ENCODE measurements at regions not wholly inside any gene's neighbourhood (a gene's known extent, or its start where the extent isn't known, plus 50 kb on each side); places are given as distances from the start of the nearest gene placed in this dataset.

DNA sequence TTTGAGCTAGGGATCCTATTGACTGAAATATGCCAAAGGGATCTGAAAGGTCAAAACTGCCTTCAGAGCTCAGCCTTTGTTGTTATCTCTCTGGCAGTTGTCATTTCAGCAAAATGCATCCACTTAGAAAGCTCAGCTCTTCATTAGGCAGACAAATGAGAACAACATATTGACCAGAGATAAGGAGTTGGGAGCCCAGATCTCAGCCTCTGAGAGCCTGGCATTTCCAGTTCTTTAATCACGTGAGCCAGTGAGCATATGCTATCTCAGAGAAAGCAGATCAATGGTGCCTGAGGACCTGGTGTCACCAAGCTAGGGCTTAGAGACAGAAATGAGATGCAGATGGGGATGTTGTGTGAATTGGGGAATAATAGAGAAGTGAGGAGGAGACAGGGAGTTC, 101.1 kb downstream of the DAD1 start:
- Histone ChIP-seq H3K27ac (replicated peaks) (no peak overlapping the region), H3K27me3 (ENCODE audit: insufficient read depth, poor library complexity, severe bottlenecking) (no peaks in the 10 kb centered on the region), H3K4me3 (replicated peaks; ENCODE audit: insufficient read depth, low read length) (no peak overlapping the region)
- no peak for DNase-seq (ENCODE audit: low read depth in 1 of 2, low spot score in 1 of 2)
- TF ChIP-seq POLR2AphosphoS5 (IDR thresholded peaks at IDR 0.05; ENCODE audit: low read depth) (no peak), GABPA (IDR thresholded peaks at IDR 0.05; ENCODE audit: low read depth) (no peak), REST (IDR thresholded peaks at IDR 0.05; ENCODE audit: insufficient replicate concordance, low read depth) (no peak), SPI1 (IDR thresholded peaks at IDR 0.05; ENCODE audit: borderline replicate concordance, low read depth) (no peak)
- TF ChIP-seq, protein P1, sequence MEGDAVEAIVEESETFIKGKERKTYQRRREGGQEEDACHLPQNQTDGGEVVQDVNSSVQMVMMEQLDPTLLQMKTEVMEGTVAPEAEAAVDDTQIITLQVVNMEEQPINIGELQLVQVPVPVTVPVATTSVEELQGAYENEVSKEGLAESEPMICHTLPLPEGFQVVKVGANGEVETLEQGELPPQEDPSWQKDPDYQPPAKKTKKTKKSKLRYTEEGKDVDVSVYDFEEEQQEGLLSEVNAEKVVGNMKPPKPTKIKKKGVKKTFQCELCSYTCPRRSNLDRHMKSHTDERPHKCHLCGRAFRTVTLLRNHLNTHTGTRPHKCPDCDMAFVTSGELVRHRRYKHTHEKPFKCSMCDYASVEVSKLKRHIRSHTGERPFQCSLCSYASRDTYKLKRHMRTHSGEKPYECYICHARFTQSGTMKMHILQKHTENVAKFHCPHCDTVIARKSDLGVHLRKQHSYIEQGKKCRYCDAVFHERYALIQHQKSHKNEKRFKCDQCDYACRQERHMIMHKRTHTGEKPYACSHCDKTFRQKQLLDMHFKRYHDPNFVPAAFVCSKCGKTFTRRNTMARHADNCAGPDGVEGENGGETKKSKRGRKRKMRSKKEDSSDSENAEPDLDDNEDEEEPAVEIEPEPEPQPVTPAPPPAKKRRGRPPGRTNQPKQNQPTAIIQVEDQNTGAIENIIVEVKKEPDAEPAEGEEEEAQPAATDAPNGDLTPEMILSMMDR (IDR thresholded peaks at IDR 0.05; ENCODE audit: insufficient read depth, low read length), result no peak

GRCh38 chr14:22487401-22487800, 101.6 kb downstream of the DAD1 start:
- no peak for DNase-seq (ENCODE audit: low read depth in 1 of 2, low spot score in 1 of 2)
- Histone ChIP-seq H3K4me3 (replicated peaks; ENCODE audit: insufficient read depth, low read length) (no peak overlapping the region), H3K27me3 (ENCODE audit: insufficient read depth, poor library complexity, severe bottlenecking) (no peaks in the 10 kb centered on the region), H3K27ac (replicated peaks) (no peak overlapping the region)
- TF ChIP-seq, protein P1 (IDR thresholded peaks at IDR 0.05; ENCODE audit: insufficient read depth, low read length), result no peak
- TF ChIP-seq POLR2AphosphoS5 (IDR thresholded peaks at IDR 0.05; ENCODE audit: low read depth) (no peak), REST (IDR thresholded peaks at IDR 0.05; ENCODE audit: insufficient replicate concordance, low read depth) (no peak), SPI1 (IDR thresholded peaks at IDR 0.05; ENCODE audit: borderline replicate concordance, low read depth) (no peak), GABPA (IDR thresholded peaks at IDR 0.05; ENCODE audit: low read depth) (no peak)

DNA sequence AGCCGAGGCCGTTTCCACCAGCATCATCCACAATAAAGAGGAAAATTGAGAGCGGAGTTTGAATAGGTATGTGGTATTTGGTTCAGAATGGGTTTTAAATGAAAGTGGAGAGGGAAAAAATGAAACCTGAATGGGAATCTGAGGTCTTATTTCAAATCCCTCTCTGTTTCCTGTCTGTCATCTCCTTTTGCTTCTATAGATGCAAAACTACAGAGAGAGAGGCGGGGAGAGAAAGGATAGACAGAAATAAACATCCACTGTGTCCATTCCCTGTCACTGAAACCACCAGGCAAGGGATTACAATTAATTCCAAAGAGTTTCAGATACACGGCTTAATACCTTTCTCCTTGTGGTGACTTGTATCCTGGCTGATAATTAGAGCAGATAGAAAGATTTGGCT, 102.3 kb downstream of the DAD1 start:
- Histone ChIP-seq H3K4me3 (replicated peaks; ENCODE audit: insufficient read depth, low read length) (no peak overlapping the region), H3K27me3 (ENCODE audit: insufficient read depth, poor library complexity, severe bottlenecking) (no peaks in the 10 kb centered on the region), H3K27ac (replicated peaks) (no peak overlapping the region)
- no peak for DNase-seq (ENCODE audit: low read depth in 1 of 2, low spot score in 1 of 2)
- no peak for TF ChIP-seq POLR2AphosphoS5 (IDR thresholded peaks at IDR 0.05; ENCODE audit: low read depth)
- no peak for TF ChIP-seq GABPA (IDR thresholded peaks at IDR 0.05; ENCODE audit: low read depth)
- TF ChIP-seq SPI1 (IDR thresholded peaks at IDR 0.05; ENCODE audit: borderline replicate concordance, low read depth), result no peak
- TF ChIP-seq REST (IDR thresholded peaks at IDR 0.05; ENCODE audit: insufficient replicate concordance, low read depth), result no peak
- TF ChIP-seq, protein P1 (IDR thresholded peaks at IDR 0.05; ENCODE audit: insufficient read depth, low read length), result no peak
